ENCODE measurements at regions not wholly inside any gene's neighbourhood (a gene's known extent, or its start where the extent isn't known, plus 50 kb on each side); places are given as distances from the start of the nearest gene placed in this dataset.

- no peak overlapping the region for H3K4me2 ChIP-seq (ENCODE audit: low read length, poor library complexity, severe bottlenecking)
- no peak overlapping the region for H3K23ac ChIP-seq (ENCODE audit: low read length in 2 of 2)
- no peak overlapping the region for H2BK12ac ChIP-seq (ENCODE audit: low read length in 2 of 2)
- H2AK5ac ChIP-seq (ENCODE audit: low read length, severe bottlenecking), result no peak overlapping the region
- H4K91ac ChIP-seq (ENCODE audit: low read length), result no peak overlapping the region
- no peaks in the 10 kb centered on the region for H3K4me1 ChIP-seq (ENCODE audit: control insufficient read depth, insufficient read depth, low read depth, low read length)
- H2AFZ ChIP-seq (ENCODE audit: low read depth, low read length), result no peak overlapping the region
- no peak overlapping the region for H4K8ac ChIP-seq (ENCODE audit: low read length)
- no peak overlapping the region for H2BK5ac ChIP-seq (ENCODE audit: low read depth, low read length, poor library complexity, severe bottlenecking)
- H2BK15ac ChIP-seq (ENCODE audit: low read depth, poor library complexity, severe bottlenecking), result no peak overlapping the region
- H2BK120ac ChIP-seq (ENCODE audit: low read depth, low read length), result no peak overlapping the region
- no peak overlapping the region for H3K18ac ChIP-seq (ENCODE audit: low read depth in 1 of 2, low read length in 2 of 2)
- no peaks in the 10 kb centered on the region for H3K79me1 ChIP-seq (replicated peaks; ENCODE audit: low read length, poor library complexity, severe bottlenecking)
- H3K27ac ChIP-seq (ENCODE audit: low read length, poor library complexity, severe bottlenecking), result no peak overlapping the region
- no peak overlapping the region for H3K14ac ChIP-seq (ENCODE audit: low read length in 2 of 2)
- H3K9me3 ChIP-seq (ENCODE audit: control insufficient read depth, low read length), result peaks cover 3% of the 10 kb centered on the region
- DNase-seq, result no peak
- H3K4me3 ChIP-seq (ENCODE audit: insufficient read depth in 1 of 2, low read depth in 1 of 2, low read length in 2 of 2), result no peak overlapping the region
- WGBS, result 70% methylated on average over 12 of the region's 13 CpGs
- H3K9ac ChIP-seq (ENCODE audit: low read length), result no peak overlapping the region
- no peak overlapping the region for H3K4ac ChIP-seq (ENCODE audit: low read depth in 1 of 2, low read length in 2 of 2)
- H3K27me3 ChIP-seq (ENCODE audit: control insufficient read depth in 1 of 2, insufficient read depth in 1 of 2, low read length in 2 of 2), result no peaks in the 10 kb centered on the region
- H3K36me3 ChIP-seq (ENCODE audit: control insufficient read depth in 1 of 2, insufficient read depth in 2 of 2, low read depth in 1 of 2, low read length in 2 of 2), result no peaks in the 10 kb centered on the region
Measured at GRCh38 chr5:6877986-6878828, 165.0 kb downstream of the TENT4A start.

GRCh38 chr5:6885581-6885980 is 172.3 kb downstream of the TENT4A start:
- Histone ChIP-seq H3K9ac (ENCODE audit: low read length) (no peak overlapping the region), H3K23ac (ENCODE audit: low read length in 2 of 2) (no peak overlapping the region), H2BK120ac (ENCODE audit: low read depth, low read length) (no peak overlapping the region), H2AK5ac (ENCODE audit: low read length, severe bottlenecking) (no peak overlapping the region), H3K27me3 (ENCODE audit: control insufficient read depth in 1 of 2, insufficient read depth in 1 of 2, low read length in 2 of 2) (no peaks in the 10 kb centered on the region), H2AFZ (ENCODE audit: low read depth, low read length) (no peak overlapping the region), H3K79me1 (replicated peaks; ENCODE audit: low read length, poor library complexity, severe bottlenecking) (no peaks in the 10 kb centered on the region), H4K91ac (ENCODE audit: low read length) (no peak overlapping the region), H2BK12ac (ENCODE audit: low read length in 2 of 2) (no peak overlapping the region), H3K18ac (ENCODE audit: low read depth in 1 of 2, low read length in 2 of 2) (no peak overlapping the region), H3K4me2 (ENCODE audit: low read length, poor library complexity, severe bottlenecking) (no peak overlapping the region), H3K4me3 (ENCODE audit: insufficient read depth in 1 of 2, low read depth in 1 of 2, low read length in 2 of 2) (no peak overlapping the region), H4K8ac (ENCODE audit: low read length) (no peak overlapping the region), H3K14ac (ENCODE audit: low read length in 2 of 2) (no peak overlapping the region), H3K36me3 (ENCODE audit: control insufficient read depth in 1 of 2, insufficient read depth in 2 of 2, low read depth in 1 of 2, low read length in 2 of 2) (no peaks in the 10 kb centered on the region), H3K9me3 (ENCODE audit: control insufficient read depth, low read length) (peaks cover 35% of the 10 kb centered on the region), H2BK5ac (ENCODE audit: low read depth, low read length, poor library complexity, severe bottlenecking) (no peak overlapping the region), H3K4me1 (ENCODE audit: control insufficient read depth, insufficient read depth, low read depth, low read length) (no peaks in the 10 kb centered on the region), H3K4ac (ENCODE audit: low read depth in 1 of 2, low read length in 2 of 2) (no peak overlapping the region), H3K27ac (ENCODE audit: low read length, poor library complexity, severe bottlenecking) (no peak overlapping the region), H2BK15ac (ENCODE audit: low read depth, poor library complexity, severe bottlenecking) (no peak overlapping the region)
- 67% methylated on average over 2 of the region's 2 CpGs for WGBS
- DNase-seq, result no peak

DNA sequence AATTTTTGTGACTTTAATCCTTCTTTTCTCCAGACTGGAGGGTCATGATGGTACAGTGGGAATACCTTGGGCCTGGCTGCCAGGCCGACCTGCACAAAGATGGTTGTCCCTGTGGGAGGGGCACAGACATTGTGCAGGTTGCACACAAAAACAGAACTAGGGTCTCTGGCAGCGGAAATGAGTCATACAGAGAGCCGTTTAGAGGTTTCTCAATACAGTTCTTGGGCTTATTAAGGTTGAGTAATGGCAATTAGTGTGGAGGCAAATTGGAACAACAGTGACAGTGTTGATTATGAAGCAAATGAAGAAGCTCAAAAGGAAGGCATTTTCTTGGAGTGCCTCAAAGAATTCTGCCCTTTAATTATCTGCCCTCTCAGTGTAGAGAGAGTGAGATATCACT is 173.6 kb downstream of the TENT4A start:
- Histone ChIP-seq H2BK12ac (ENCODE audit: low read length in 2 of 2) (no peak overlapping the region), H3K14ac (ENCODE audit: low read length in 2 of 2) (no peak overlapping the region), H3K23ac (ENCODE audit: low read length in 2 of 2) (no peak overlapping the region), H2BK5ac (ENCODE audit: low read depth, low read length, poor library complexity, severe bottlenecking) (no peak overlapping the region), H2BK120ac (ENCODE audit: low read depth, low read length) (no peak overlapping the region), H3K18ac (ENCODE audit: low read depth in 1 of 2, low read length in 2 of 2) (no peak overlapping the region), H3K4me1 (ENCODE audit: control insufficient read depth, insufficient read depth, low read depth, low read length) (no peaks in the 10 kb centered on the region), H2AFZ (ENCODE audit: low read depth, low read length) (no peak overlapping the region), H3K9me3 (ENCODE audit: control insufficient read depth, low read length) (peaks cover 31% of the 10 kb centered on the region), H4K8ac (ENCODE audit: low read length) (no peak overlapping the region), H3K4me3 (ENCODE audit: insufficient read depth in 1 of 2, low read depth in 1 of 2, low read length in 2 of 2) (no peak overlapping the region), H3K9ac (ENCODE audit: low read length) (no peak overlapping the region), H4K91ac (ENCODE audit: low read length) (no peak overlapping the region), H3K4me2 (ENCODE audit: low read length, poor library complexity, severe bottlenecking) (no peak overlapping the region), H2AK5ac (ENCODE audit: low read length, severe bottlenecking) (no peak overlapping the region), H3K4ac (ENCODE audit: low read depth in 1 of 2, low read length in 2 of 2) (no peak overlapping the region), H3K36me3 (ENCODE audit: control insufficient read depth in 1 of 2, insufficient read depth in 2 of 2, low read depth in 1 of 2, low read length in 2 of 2) (no peaks in the 10 kb centered on the region), H2BK15ac (ENCODE audit: low read depth, poor library complexity, severe bottlenecking) (no peak overlapping the region), H3K27me3 (ENCODE audit: control insufficient read depth in 1 of 2, insufficient read depth in 1 of 2, low read length in 2 of 2) (no peaks in the 10 kb centered on the region), H3K27ac (ENCODE audit: low read length, poor library complexity, severe bottlenecking) (no peak overlapping the region), H3K79me1 (replicated peaks; ENCODE audit: low read length, poor library complexity, severe bottlenecking) (no peaks in the 10 kb centered on the region)
- WGBS, result 28% methylated on average over 3 of the region's 3 CpGs
- DNase-seq, result no peak

GRCh38 chr5:6889030-6889429 is 175.8 kb downstream of the TENT4A start:
- Histone ChIP-seq H3K9ac (ENCODE audit: low read length) (no peak overlapping the region), H4K91ac (ENCODE audit: low read length) (no peak overlapping the region), H3K14ac (ENCODE audit: low read length in 2 of 2) (no peak overlapping the region), H2BK120ac (ENCODE audit: low read depth, low read length) (no peak overlapping the region), H3K4me1 (ENCODE audit: control insufficient read depth, insufficient read depth, low read depth, low read length) (no peaks in the 10 kb centered on the region), H3K79me1 (replicated peaks; ENCODE audit: low read length, poor library complexity, severe bottlenecking) (no peaks in the 10 kb centered on the region), H3K9me3 (ENCODE audit: control insufficient read depth, low read length) (peaks cover 36% of the 10 kb centered on the region), H3K4me2 (ENCODE audit: low read length, poor library complexity, severe bottlenecking) (no peak overlapping the region), H4K8ac (ENCODE audit: low read length) (no peak overlapping the region), H3K4me3 (ENCODE audit: insufficient read depth in 1 of 2, low read depth in 1 of 2, low read length in 2 of 2) (no peak overlapping the region), H3K23ac (ENCODE audit: low read length in 2 of 2) (no peak overlapping the region), H3K4ac (ENCODE audit: low read depth in 1 of 2, low read length in 2 of 2) (no peak overlapping the region), H2BK12ac (ENCODE audit: low read length in 2 of 2) (no peak overlapping the region), H2AFZ (ENCODE audit: low read depth, low read length) (no peak overlapping the region), H2BK5ac (ENCODE audit: low read depth, low read length, poor library complexity, severe bottlenecking) (no peak overlapping the region), H3K27ac (ENCODE audit: low read length, poor library complexity, severe bottlenecking) (no peak overlapping the region), H2AK5ac (ENCODE audit: low read length, severe bottlenecking) (no peak overlapping the region), H3K18ac (ENCODE audit: low read depth in 1 of 2, low read length in 2 of 2) (no peak overlapping the region), H3K27me3 (ENCODE audit: control insufficient read depth in 1 of 2, insufficient read depth in 1 of 2, low read length in 2 of 2) (no peaks in the 10 kb centered on the region), H2BK15ac (ENCODE audit: low read depth, poor library complexity, severe bottlenecking) (no peak overlapping the region), H3K36me3 (ENCODE audit: control insufficient read depth in 1 of 2, insufficient read depth in 2 of 2, low read depth in 1 of 2, low read length in 2 of 2) (no peaks in the 10 kb centered on the region)
- no peak for DNase-seq
- 89% methylated on average over 1 of the region's 1 CpG for WGBS
